ENCODE measurements at regions not wholly inside any gene's neighbourhood (a gene's known extent, or its start where the extent isn't known, plus 50 kb on each side); places are given as distances from the start of the nearest gene placed in this dataset.

DNA sequence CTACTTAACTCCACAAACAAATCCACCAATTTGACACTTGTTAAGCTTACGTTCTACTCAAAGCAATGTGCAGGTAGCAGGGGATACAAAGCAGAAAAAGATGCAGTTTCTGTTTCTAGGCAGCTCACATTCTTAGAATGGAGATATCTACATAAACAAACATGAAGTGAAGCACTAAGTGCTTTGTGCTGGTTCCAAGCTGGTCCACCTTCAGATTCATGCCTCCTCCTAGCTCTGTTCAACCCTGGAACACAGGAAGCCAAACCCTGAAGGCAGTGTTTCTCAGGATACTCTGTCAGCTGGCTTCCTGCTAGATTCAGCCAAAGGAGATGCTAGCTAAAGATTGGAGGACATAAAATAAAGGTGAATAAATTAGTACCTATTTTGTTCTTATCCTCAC lies 55.3 kb upstream of the NOL4 start:
- Mint-ChIP-seq H3K36me3 (ENCODE audit: low read depth) (no peaks in the 10 kb centered on the region), H3K4me3 (no peak overlapping the region), H3K27me3 (no peaks in the 10 kb centered on the region), H3K4me1 (no peaks in the 10 kb centered on the region), H3K9me3 (peaks cover 8% of the 10 kb centered on the region), H3K27ac (no peak overlapping the region)
- ATAC-seq (replicated peaks) = no peak

GRCh38 chr18:34280653-34281052 lies 55.9 kb upstream of the NOL4 start:
- H3K36me3 Mint-ChIP-seq (ENCODE audit: low read depth) = no peaks in the 10 kb centered on the region
- no peak for ATAC-seq (replicated peaks)
- no peaks in the 10 kb centered on the region for H3K4me1 Mint-ChIP-seq
- no peak overlapping the region for H3K27ac Mint-ChIP-seq
- no peaks in the 10 kb centered on the region for H3K27me3 Mint-ChIP-seq
- H3K4me3 Mint-ChIP-seq = no peak overlapping the region
- H3K9me3 Mint-ChIP-seq = peaks cover 8% of the 10 kb centered on the region

DNA sequence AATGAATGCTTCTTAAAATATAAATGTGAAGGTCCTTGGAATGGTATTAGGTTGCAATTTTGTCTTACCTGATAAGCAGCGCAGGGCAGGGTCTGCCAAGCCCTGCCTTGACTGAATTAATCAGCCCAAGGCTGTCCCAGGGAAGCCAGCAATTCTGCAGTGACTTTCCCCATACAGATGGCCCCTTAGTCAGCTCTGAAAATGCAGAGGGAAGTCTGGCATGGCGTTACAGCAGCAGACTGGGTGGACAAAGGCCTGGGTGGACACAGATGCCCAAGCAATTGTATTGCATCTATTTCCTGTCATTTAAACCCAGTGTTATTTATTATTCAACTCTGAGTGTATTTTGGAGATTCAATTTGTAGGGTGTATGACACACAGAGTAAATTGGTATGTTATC lies 56.6 kb upstream of the NOL4 start:
- Mint-ChIP-seq H3K4me1 (no peaks in the 10 kb centered on the region), H3K27me3 (no peaks in the 10 kb centered on the region), H3K9me3 (peaks cover 8% of the 10 kb centered on the region), H3K36me3 (ENCODE audit: low read depth) (no peaks in the 10 kb centered on the region), H3K4me3 (no peak overlapping the region), H3K27ac (no peak overlapping the region)
- ATAC-seq (replicated peaks) = no peak

DNA sequence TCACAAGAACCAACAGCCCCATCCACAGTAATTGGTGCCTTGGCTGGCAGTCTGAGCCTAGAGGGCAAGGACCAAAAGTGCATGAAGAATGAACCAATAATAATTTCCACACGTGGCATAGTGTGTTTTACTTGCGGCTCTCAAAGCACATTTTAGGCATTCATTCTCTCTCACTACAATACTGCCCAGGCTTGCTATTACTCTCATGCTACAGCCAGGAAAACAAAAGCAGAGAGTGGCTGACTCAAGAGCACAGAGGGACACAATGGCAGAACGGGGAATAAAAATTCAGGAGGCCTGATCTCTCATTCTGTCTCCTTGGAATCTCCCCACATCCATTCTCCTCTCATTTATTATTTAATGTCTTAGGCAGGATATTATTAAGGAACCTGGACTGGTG lies 57.0 kb upstream of the NOL4 start:
- ATAC-seq (replicated peaks) = no peak
- H3K4me3 Mint-ChIP-seq = no peak overlapping the region
- no peaks in the 10 kb centered on the region for H3K27me3 Mint-ChIP-seq
- H3K4me1 Mint-ChIP-seq = no peaks in the 10 kb centered on the region
- peaks cover 8% of the 10 kb centered on the region for H3K9me3 Mint-ChIP-seq
- no peaks in the 10 kb centered on the region for H3K36me3 Mint-ChIP-seq (ENCODE audit: low read depth)
- no peak overlapping the region for H3K27ac Mint-ChIP-seq

GRCh38 chr18:34283506-34283905 lies 58.8 kb upstream of the NOL4 start:
- Mint-ChIP-seq H3K27ac (no peak overlapping the region), H3K4me3 (no peak overlapping the region), H3K9me3 (peaks cover 18% of the 10 kb centered on the region), H3K36me3 (ENCODE audit: low read depth) (no peaks in the 10 kb centered on the region), H3K4me1 (no peaks in the 10 kb centered on the region), H3K27me3 (no peaks in the 10 kb centered on the region)
- no peak for ATAC-seq (replicated peaks)

GRCh38 chr18:34287825-34288224 lies 63.1 kb upstream of the NOL4 start:
- Mint-ChIP-seq H3K27ac (no peak overlapping the region), H3K9me3 (peaks cover 26% of the 10 kb centered on the region), H3K4me1 (no peaks in the 10 kb centered on the region), H3K27me3 (no peaks in the 10 kb centered on the region), H3K36me3 (ENCODE audit: low read depth) (no peaks in the 10 kb centered on the region), H3K4me3 (no peak overlapping the region)
- ATAC-seq (replicated peaks) = no peak

- Mint-ChIP-seq H3K36me3 (ENCODE audit: low read depth) (no peaks in the 10 kb centered on the region), H3K9me3 (peaks cover 28% of the 10 kb centered on the region), H3K4me3 (no peak overlapping the region), H3K4me1 (no peaks in the 10 kb centered on the region), H3K27ac (no peak overlapping the region), H3K27me3 (no peaks in the 10 kb centered on the region)
- ATAC-seq (replicated peaks) = no peak
Observed at GRCh38 chr18:34292594-34292993, 67.9 kb upstream of the NOL4 start.

DNA sequence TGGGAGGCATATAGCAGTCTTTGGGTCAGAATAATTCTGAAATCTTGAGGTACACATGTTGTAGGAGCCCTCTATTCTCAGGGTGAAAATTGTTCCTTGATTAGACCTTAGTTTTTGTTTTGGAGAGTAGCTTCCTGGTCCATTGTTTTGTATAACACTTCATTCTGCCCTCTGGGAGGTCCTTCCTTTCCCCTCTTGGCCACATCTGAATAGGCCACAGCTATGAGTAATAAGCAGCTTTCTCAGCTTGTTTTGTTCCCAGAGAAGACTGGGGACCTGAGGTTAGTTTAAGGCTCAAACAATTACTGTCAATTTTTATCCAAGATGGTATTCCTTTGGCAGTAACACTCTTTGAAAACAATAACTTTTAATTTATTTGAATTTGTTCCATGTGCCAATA lies 72.6 kb upstream of the NOL4 start:
- Mint-ChIP-seq H3K27me3 (no peaks in the 10 kb centered on the region), H3K27ac (no peak overlapping the region), H3K4me3 (no peak overlapping the region), H3K36me3 (ENCODE audit: low read depth) (no peaks in the 10 kb centered on the region), H3K4me1 (no peaks in the 10 kb centered on the region), H3K9me3 (peaks cover 23% of the 10 kb centered on the region)
- no peak for ATAC-seq (replicated peaks)

DNA sequence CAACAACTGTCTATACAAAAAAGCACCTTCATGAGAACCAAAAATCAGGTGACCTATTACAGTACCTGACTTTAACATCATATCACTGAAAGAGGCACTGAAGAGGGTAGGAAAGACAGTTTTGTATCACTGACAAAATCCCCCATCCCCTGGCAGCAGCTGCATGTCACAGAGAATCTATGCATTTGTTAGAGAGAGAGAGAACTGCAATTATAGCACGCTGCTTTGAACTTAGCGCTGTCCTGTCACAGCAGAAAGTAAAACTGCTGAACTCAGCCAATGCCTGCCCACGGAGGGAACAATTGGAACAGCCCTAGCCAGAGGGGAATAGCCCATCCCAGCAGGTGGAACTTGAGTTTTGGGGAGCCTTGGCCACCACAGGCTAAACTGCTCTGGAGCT lies 75.1 kb upstream of the NOL4 start:
- no peaks in the 10 kb centered on the region for H3K4me1 Mint-ChIP-seq
- no peak overlapping the region for H3K27ac Mint-ChIP-seq
- H3K9me3 Mint-ChIP-seq = peaks cover 30% of the 10 kb centered on the region
- no peaks in the 10 kb centered on the region for H3K27me3 Mint-ChIP-seq
- H3K36me3 Mint-ChIP-seq (ENCODE audit: low read depth) = no peaks in the 10 kb centered on the region
- no peak overlapping the region for H3K4me3 Mint-ChIP-seq
- ATAC-seq (replicated peaks) = no peak

GRCh38 chr18:34311468-34311867 lies 86.8 kb upstream of the NOL4 start:
- Mint-ChIP-seq H3K36me3 (ENCODE audit: low read depth) (no peaks in the 10 kb centered on the region), H3K27me3 (no peaks in the 10 kb centered on the region), H3K27ac (no peak overlapping the region), H3K4me3 (no peak overlapping the region), H3K9me3 (peaks cover 9% of the 10 kb centered on the region), H3K4me1 (no peaks in the 10 kb centered on the region)
- no peak for ATAC-seq (replicated peaks)

DNA sequence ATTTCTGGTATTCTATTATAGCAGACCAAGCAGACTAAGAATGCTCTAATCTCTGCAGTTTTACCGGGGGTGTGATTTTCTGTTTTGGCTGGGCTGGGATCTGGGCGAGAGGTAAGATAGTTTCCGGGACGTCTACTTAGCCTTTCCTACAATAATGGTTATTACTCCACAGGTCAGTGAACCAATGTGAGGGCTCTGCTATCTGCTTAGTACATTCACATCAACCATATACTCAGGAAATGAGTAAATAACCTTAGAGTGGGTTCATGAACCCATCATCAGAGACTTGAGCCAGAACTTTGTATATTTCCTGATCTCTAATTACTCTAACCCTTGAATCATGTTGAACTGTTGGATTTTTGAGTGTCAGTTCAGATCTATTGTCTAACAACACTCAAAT lies 90.1 kb upstream of the NOL4 start:
- Mint-ChIP-seq H3K36me3 (ENCODE audit: low read depth) (no peaks in the 10 kb centered on the region), H3K27ac (no peak overlapping the region), H3K4me1 (no peaks in the 10 kb centered on the region), H3K27me3 (no peaks in the 10 kb centered on the region), H3K9me3 (peaks cover 3% of the 10 kb centered on the region), H3K4me3 (no peak overlapping the region)
- no peak for ATAC-seq (replicated peaks)

GRCh38 chr18:34315591-34316352 lies 91.1 kb upstream of the NOL4 start:
- no peak for ATAC-seq (replicated peaks)
- no peak overlapping the region for H3K4me3 Mint-ChIP-seq
- no peaks in the 10 kb centered on the region for H3K27me3 Mint-ChIP-seq
- no peaks in the 10 kb centered on the region for H3K4me1 Mint-ChIP-seq
- no peaks in the 10 kb centered on the region for H3K36me3 Mint-ChIP-seq (ENCODE audit: low read depth)
- peaks cover 3% of the 10 kb centered on the region for H3K9me3 Mint-ChIP-seq
- H3K27ac Mint-ChIP-seq = no peak overlapping the region

DNA sequence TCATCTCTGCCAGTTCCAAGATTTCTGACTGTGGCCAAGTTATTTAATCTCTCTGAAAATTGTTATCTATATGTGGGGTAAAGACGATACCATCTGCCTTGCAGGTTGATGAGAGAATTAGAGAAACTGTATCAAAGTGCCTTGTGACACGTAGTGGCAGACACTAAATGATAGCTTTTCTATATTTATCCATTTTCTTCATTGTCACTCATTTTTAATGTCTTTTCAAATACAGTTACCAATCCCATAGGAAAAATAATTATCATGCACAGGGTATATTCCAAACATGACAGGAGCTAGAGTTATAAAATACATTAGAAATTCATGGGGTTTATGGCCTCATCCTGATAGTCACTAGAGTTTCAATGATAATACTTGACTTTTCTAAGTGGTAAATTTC lies 95.6 kb upstream of the NOL4 start:
- no peak for ATAC-seq (replicated peaks)
- no peaks in the 10 kb centered on the region for H3K27me3 Mint-ChIP-seq
- H3K4me3 Mint-ChIP-seq = no peak overlapping the region

GRCh38 chr18:34321066-34321465 lies 96.4 kb upstream of the NOL4 start:
- Mint-ChIP-seq H3K27ac (no peak overlapping the region), H3K27me3 (no peaks in the 10 kb centered on the region)

More for the DNA sequence above, 95.6 kb upstream of the NOL4 start:
- Mint-ChIP-seq H3K27ac (no peak overlapping the region), H3K36me3 (ENCODE audit: low read depth) (no peaks in the 10 kb centered on the region), H3K4me1 (no peaks in the 10 kb centered on the region), H3K9me3 (no peaks in the 10 kb centered on the region)

GRCh38 chr18:34322365-34323289 lies 97.9 kb upstream of the NOL4 start:
- Mint-ChIP-seq H3K4me3 (no peak overlapping the region), H3K27ac (no peak overlapping the region)
- no peak for ATAC-seq (replicated peaks)

More at GRCh38 chr18:34321066-34321465, 96.4 kb upstream of the NOL4 start:
- peaks cover 4% of the 10 kb centered on the region for H3K9me3 Mint-ChIP-seq
- no peaks in the 10 kb centered on the region for H3K4me1 Mint-ChIP-seq
- no peak overlapping the region for H3K4me3 Mint-ChIP-seq
- no peak for ATAC-seq (replicated peaks)
- H3K36me3 Mint-ChIP-seq (ENCODE audit: low read depth) = no peaks in the 10 kb centered on the region

More at GRCh38 chr18:34322365-34323289, 97.9 kb upstream of the NOL4 start:
- Mint-ChIP-seq H3K9me3 (peaks cover 4% of the 10 kb centered on the region), H3K27me3 (no peaks in the 10 kb centered on the region), H3K36me3 (ENCODE audit: low read depth) (no peaks in the 10 kb centered on the region), H3K4me1 (no peaks in the 10 kb centered on the region)
